ENCODE measurements at regions not wholly inside any gene's neighbourhood (a gene's known extent, or its start where the extent isn't known, plus 50 kb on each side); places are given as distances from the start of the nearest gene placed in this dataset.
"Not testable (repeated sequence)": the region's sequence is repeated elsewhere in the genome, so short reads cannot be mapped to it uniquely, and the experiment has no call there.

GRCh38 chr4:100870940-100871772 is 353.3 kb upstream of the EMCN start:
- BruUV-seq (replicated peaks): no TSS peak
- no peak overlapping the region for H3K4me3 ChIP-seq (ENCODE audit: low read depth, low read length, poor library complexity, severe bottlenecking)
- TF ChIP-seq EZH2phosphoT487 (IDR thresholded peaks at IDR 0.05; ENCODE audit: borderline replicate concordance, low read depth, low read length): no peak
- TF ChIP-seq CTCF (conservative IDR thresholded peaks at IDR 0.05; ENCODE audit: low read length): no peak
- no peak for DNase-seq (ENCODE audit: low spot score)
- H2AFZ ChIP-seq (ENCODE audit: low read length): no peak overlapping the region
- no peak overlapping the region for H3K4me2 ChIP-seq (ENCODE audit: low read length)
- H3K36me3 ChIP-seq (ENCODE audit: insufficient read depth, low read length): no peaks in the 10 kb centered on the region
- H3K27ac ChIP-seq (ENCODE audit: low read depth, low read length, poor library complexity, severe bottlenecking): no peak overlapping the region
- no peaks in the 10 kb centered on the region for H3K9me2 ChIP-seq (ENCODE audit: insufficient read depth, low read length)
- H4K20me1 ChIP-seq (ENCODE audit: insufficient read depth, low read length): no peaks in the 10 kb centered on the region
- CTCF ChIA-PET (ENCODE audit: unreplicated experiment): no interaction called here
- intact Hi-C loops (cut with micrococcal nuclease; ENCODE audit: unreplicated experiment): no loop called here
- no peaks in the 10 kb centered on the region for H3K79me2 ChIP-seq (ENCODE audit: insufficient read depth, low read depth, low read length)
- no peaks in the 10 kb centered on the region for H3K4me1 ChIP-seq (ENCODE audit: insufficient read depth, low read length, poor library complexity, severe bottlenecking)
- no peaks in the 10 kb centered on the region for H3K9me3 ChIP-seq (ENCODE audit: low read length)
- POLR2A ChIA-PET: interaction anchor here (0.7 kb wide), 1 partner anchor 23 kb away, joined by 3 read pairs; no protein-coding TSS in a partner anchor

DNA sequence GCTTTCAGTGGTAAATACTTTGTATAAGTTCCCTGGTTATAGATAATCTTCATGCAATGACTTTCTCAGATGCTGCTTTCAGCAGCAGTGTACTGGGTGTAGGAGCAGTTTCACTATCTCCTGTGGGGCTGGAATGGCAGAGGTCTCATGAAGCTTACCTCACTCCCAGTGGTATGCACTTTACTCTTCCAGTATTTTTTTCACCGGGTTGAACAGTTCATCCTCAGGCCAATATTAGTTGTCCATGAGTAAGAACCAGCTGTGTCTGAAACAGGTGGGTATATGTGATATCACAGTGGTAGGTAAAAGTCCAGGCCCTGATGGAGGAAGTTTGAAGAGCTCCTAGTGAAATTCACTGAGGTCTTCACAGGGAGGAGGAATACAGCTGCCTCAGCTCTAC is 351.5 kb upstream of the EMCN start:
- TF ChIP-seq CTCF (conservative IDR thresholded peaks at IDR 0.05; ENCODE audit: low read length) (no peak), EZH2phosphoT487 (IDR thresholded peaks at IDR 0.05; ENCODE audit: borderline replicate concordance, low read depth, low read length) (no peak)
- H3K4me1 ChIP-seq (ENCODE audit: insufficient read depth, low read length, poor library complexity, severe bottlenecking): no peaks in the 10 kb centered on the region
- intact Hi-C loops (cut with micrococcal nuclease; ENCODE audit: unreplicated experiment): no loop called here
- H3K9me3 ChIP-seq (ENCODE audit: low read length): no peaks in the 10 kb centered on the region
- H3K79me2 ChIP-seq (ENCODE audit: insufficient read depth, low read depth, low read length): no peaks in the 10 kb centered on the region
- BruUV-seq (replicated peaks): no TSS peak
- H4K20me1 ChIP-seq (ENCODE audit: insufficient read depth, low read length): no peaks in the 10 kb centered on the region
- no peaks in the 10 kb centered on the region for H3K36me3 ChIP-seq (ENCODE audit: insufficient read depth, low read length)
- H2AFZ ChIP-seq (ENCODE audit: low read length): no peak overlapping the region
- POLR2A ChIA-PET: interaction anchor here (0.7 kb wide), 1 partner anchor 75 kb away, joined by 10 read pairs; no protein-coding TSS in a partner anchor
- no peak for DNase-seq (ENCODE audit: low spot score)
- no peak overlapping the region for H3K27ac ChIP-seq (ENCODE audit: low read depth, low read length, poor library complexity, severe bottlenecking)
- no peaks in the 10 kb centered on the region for H3K9me2 ChIP-seq (ENCODE audit: insufficient read depth, low read length)
- H3K4me3 ChIP-seq (ENCODE audit: low read depth, low read length, poor library complexity, severe bottlenecking): no peak overlapping the region
- no peak overlapping the region for H3K4me2 ChIP-seq (ENCODE audit: low read length)
- CTCF ChIA-PET (ENCODE audit: unreplicated experiment): no interaction called here

DNA sequence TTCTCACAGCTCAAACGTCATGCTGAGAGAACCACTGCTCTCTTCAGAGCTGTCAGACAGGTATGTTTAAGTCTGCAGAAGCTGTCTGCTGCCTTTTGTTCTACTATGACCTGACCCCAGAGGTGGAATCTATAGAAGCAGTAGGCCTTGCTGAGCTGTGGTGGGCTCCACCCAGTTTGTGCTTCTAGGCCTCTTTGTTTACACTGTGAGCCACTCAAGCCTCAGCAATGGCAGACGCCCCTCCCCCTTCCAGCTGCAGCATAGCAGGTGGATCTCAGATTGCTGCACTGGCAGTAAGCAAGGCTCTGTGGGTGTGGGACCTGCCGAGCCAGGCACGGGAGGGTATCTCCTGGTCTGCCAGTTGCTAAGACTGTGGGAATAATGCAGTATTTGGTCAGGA is 350.5 kb upstream of the EMCN start:
- H3K27ac ChIP-seq (ENCODE audit: low read depth, low read length, poor library complexity, severe bottlenecking); H3K79me2 ChIP-seq (ENCODE audit: insufficient read depth, low read depth, low read length); H4K20me1 ChIP-seq (ENCODE audit: insufficient read depth, low read length); CTCF ChIA-PET (ENCODE audit: unreplicated experiment); H3K4me2 ChIP-seq (ENCODE audit: low read length); H3K4me3 ChIP-seq (ENCODE audit: low read depth, low read length, poor library complexity, severe bottlenecking); H3K9me3 ChIP-seq (ENCODE audit: low read length); H2AFZ ChIP-seq (ENCODE audit: low read length); H3K9me2 ChIP-seq (ENCODE audit: insufficient read depth, low read length); BruUV-seq (replicated peaks); H3K4me1 ChIP-seq (ENCODE audit: insufficient read depth, low read length, poor library complexity, severe bottlenecking); intact Hi-C loops (cut with micrococcal nuclease; ENCODE audit: unreplicated experiment); DNase-seq (ENCODE audit: low spot score); H3K36me3 ChIP-seq (ENCODE audit: insufficient read depth, low read length): not testable (repeated sequence)
- POLR2A ChIA-PET: interaction anchor here (0.7 kb wide), 1 partner anchor 314 kb away, joined by 3 read pairs; no protein-coding TSS in a partner anchor

Data from OCI-LY7 (cell line).